ENCODE measurements at regions not wholly inside any gene's neighbourhood (a gene's known extent, or its start where the extent isn't known, plus 50 kb on each side); places are given as distances from the start of the nearest gene placed in this dataset.
"Not testable (repeated sequence)": the region's sequence is repeated elsewhere in the genome, so short reads cannot be mapped to it uniquely, and the experiment has no call there.

DNA sequence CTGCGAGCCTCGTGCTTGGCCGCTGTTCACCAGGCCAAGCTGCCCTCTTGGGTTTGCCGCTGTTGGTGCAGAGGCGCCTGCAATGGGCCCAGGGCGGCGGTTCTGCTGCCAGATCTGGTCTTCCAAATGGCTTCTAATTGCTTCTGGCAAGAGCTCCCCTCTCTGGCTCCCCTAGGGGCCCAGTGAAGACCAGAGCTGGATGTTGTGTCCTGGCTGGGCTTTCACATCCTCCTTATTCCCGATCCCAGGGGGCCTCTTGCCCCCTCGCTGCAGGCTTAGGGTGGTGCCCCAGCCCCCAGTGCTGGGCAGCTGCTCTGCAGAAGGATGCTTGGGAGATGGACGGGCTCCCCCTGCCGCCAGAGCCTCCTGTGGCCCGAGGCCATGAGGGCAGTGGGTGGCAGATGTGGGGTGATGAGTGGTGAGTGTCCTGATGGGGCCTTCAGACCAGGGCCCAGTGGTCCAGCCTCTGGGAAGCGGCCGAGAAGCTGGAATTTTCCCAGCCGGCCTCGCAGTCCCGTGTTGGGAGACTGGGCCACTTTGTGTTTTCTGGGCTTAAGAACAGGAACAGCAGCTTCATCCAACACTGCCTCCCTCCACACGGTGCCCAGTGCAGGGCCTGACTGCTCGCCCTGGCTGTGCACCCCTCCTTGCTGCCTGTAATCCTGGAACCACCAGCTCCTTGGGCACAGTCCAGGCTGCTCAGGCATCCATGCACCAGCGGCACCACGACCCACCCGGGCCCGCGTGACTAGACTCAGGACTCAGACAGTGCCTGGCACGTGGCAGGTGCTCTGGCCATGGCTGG is 194.8 kb downstream of the LAT start:
- not testable (repeated sequence) for DNase-seq

DNA sequence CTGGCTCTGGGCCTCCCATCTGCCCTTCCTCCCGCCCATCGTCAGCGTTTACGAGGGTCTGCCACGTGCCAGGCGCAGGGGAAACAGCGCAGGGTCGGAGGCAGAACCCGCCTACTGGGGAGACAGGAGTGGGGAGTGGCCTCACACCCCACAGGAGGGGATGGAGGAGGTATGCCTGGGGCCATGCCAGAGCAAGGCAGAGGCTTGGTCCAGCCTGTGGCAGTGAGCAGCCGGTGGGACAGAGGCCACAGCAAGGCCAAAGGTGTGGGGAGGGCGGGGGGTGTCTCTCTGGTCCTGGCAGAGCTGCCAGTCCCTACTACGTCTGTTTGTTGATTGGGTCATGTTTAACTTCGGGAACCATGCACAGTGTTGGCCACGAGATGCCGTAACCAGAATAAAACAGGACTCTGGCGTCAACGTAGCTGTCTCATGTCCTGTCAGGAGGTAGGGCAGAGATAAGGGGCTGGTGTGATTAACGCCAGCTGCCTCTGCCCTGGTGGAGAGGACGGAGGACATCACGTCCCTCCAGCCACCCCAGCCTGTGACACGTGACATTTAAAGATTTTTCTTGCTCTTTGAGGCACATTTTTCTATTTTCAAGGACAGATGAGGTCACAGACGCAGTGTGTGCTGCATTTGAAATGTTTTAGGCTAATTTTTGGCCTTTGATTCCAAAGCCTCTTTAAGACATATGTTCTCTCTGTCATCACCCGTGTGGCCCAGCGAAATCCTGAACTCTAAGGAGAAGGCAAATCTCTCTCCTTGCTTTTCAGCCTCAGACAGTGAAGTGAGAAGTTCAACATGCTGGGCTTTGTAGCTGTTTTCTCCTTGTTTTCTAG is 193.3 kb downstream of the LAT start:
- not testable (repeated sequence) for DNase-seq

DNA sequence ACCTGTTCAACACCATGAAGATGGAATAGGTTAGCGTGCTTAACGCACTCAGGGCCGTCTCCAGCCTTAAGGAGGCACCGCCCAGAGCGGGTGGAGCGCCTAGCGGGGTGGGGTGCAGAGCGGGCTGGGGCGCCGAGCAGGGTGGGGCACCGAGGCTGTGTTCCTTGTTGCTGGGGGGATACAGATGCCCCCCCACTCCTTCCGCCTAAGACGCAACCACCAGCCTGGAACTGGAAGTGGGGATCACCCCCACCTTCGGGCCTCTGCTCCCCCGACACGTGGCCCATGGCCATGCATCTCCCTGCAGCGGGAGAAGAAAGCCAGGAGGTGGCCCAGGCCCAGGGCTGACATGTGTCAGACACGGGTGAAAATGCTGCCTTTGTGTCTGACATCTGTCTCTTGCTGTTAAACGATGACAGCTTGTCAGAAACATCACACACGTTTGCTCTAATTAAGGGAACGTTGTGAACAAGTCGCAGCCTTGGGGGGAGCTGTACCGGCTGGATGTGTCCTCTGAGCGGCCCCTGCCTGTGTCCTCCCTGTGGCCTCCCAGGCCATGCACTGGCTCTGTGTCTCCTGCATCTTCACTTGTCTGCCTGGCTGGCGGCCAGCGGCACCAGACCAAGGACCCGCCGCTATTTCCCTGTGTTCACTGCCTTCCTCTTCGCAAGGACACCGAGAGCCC is 192.5 kb downstream of the LAT start:
- not testable (repeated sequence) for DNase-seq

DNA sequence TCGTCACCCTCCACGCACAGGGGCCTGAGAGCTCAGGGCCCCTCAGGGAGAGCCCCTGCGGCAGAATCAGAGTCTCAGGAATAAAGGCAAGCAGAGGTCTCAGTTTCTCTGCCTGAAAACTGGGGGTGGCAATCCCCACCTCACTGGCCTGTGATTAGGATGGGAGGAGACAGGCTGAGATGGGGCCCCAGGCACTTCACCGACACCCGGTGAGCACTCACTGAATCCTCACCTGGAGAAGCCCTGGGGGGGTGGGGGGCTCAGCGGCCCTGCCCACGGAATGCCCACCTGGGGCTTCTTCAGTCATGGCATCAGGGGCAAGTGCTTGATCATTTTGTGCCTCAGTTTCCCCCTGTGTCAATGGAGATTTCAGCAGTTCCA is 192.0 kb downstream of the LAT start:
- not testable (repeated sequence) for DNase-seq

DNA sequence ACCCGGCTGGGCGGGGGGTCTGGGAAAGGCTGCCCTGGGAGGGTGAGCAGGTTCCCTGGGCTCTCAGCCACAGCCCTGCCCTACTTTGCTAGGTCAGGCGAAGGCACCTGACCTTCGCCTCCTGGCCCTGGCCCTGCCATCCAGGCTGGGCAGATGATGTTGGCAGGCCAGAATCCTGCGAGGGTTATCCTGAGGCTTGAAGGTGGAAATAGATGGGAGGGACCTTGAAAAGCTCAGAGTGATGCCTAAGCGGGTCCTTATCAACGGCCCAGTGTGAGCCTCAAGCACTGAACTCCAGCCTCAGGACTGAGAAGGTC is 191.3 kb downstream of the LAT start:
- DNase-seq: not testable (repeated sequence)

DNA sequence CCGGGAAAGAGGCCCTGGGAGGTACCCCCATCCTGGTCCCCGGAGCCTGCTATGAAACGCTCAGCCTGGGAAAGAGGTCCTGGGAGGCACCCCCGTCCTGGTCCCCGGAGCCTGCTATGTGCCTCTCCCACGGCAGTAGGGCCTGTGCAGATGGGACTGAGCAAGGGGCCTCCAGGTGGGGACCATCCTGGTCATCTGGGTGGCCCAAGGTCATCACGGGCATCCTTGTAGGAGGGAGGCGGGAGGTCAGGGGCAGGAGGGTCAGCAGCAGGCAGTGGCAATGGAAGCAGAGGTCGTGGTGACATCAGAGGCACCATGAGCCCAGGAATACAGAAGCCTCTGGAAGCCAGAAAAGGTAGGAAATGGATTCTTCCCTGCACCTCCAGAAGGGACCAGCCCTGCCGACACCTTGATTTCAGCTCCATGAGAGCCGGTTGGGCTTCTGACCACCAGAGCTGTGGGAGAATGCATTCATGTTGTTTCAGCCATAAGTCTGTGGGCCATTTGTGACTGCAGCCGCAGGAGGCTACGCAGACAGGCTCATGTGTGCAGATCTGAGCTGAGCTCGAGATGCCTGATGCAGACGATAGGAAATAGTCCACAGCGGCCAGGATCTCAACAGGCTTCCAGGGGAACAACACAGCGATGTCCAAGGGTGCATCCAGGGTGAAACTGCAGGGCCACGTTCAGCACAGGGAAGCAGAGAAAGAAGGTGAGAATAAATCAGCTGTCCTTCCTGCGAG is 190.7 kb downstream of the LAT start:
- not testable (repeated sequence) for DNase-seq

DNA sequence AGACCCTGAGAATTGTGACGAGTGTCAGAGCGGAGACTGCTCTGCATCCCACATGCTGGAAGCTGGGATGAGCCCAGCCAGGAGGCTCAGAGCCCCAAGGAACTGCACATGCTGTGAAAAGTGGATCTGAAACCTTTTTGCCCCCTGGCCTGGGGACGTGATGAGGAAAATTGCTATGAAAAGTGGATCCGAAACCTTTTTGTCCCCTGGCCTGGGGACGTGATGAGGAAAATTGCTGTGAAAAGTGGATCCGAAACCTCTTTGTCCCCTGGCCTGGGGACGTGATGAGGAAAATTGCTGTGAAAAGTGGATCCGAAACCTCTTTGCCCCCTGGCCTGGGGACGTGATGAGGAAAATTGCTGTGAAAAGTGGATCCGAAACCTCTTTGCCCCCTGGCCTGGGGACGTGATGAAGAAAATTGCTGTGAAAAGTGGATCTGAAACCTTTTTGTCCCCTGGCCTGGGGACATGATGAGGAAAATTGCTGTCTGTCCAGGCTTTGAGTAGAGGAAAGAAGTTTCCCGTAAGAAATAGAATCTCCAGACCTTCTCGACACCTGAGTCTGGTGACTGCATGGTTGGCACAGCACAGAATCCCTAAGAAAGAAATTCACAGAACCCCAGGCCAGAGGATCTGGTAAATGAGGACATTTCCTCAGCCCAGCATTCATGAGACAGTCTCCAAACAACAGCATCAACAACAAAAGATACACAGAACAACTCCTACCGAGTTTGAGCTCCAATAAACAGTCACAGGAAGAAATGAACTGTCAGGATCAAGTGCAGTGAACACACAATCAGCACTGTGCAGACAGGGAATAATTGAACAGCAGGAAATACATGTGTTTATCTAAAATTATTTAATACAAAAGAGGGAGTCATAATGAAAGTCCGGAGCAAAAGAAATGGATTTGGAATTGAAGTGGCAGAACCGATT is 188.8 kb downstream of the LAT start:
- not testable (repeated sequence) for DNase-seq

DNA sequence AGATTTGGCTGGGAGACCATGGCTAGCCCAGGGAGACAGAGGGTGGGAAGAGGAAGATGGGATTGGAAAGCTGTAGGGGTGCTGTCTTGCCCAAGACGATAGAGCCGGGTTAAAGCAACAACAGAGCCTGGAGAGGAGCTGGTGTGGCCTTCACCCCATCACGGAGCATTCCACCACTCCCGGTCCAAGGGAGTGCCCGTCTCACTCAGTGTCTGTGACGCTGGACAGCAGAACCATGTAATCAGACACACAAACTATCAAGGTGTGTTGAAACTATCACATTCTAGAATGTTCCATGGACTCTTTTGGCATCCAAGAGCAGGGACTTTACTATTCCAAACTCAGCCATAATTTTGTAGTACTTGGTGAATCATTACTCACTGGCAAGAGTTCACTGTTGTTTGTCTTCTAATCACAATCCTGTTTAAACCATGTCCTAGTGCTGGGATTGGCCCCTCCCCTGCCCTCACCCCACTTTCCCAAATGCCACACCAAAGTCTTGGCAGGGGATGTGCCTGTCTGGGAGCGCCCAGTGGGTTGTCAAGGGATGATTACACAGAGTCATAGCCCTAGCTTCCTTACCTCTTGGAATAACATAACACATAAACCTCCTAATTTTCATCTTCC is 187.4 kb downstream of the LAT start:
- not testable (repeated sequence) for DNase-seq

DNA sequence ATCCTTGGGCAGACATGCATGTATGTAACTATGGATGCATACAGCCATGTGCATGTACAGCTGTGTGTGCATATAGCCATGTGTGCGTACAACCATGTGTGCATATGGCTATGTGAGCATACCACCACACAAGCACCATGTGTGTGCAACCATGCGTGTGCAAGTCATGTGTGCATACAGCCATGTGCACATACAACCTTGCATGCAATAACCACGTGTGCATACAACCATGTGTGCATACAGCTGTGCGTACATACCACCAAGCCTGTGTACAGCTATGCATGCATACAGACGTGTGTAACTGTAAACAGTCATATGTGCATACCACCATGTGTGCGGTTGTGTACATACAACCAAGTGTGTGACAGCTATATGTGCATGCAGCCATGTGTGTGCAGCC is 186.4 kb downstream of the LAT start:
- not testable (repeated sequence) for DNase-seq

DNA sequence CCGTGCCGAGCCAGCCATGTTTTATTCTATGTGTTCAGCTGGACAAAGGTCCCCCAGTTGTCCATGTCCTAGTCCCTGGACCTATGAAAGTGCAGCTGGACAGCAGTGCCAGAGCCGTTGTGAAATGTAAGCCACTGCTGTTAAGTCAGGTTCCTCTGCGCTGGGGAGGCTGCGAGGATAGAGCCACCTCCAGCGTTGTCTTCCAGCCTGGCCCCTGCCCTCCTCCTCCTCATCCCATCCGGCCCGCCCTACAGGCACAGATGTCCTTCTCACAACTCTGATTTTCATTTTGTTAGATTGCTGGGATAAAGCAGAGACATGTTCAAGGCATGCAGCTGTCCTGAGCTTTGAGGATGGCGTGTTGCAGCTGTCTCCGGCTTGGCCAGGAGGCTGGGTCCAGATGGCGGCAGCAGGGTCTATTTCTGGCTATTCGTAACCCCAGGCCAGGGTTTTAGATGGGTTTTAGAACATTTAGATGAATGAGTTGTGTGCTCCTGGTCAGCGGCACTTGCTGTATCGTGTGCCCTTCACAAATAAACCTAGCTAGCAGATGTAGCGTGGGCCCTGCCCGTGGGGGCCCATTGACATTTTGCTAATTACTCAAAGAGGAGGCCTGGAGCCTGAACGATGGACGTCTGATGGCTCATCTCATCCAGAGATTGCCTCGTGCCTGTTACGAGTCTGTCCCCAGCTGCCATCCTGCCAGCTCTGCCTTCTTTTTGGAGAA is 185.7 kb downstream of the LAT start:
- not testable (repeated sequence) for DNase-seq

DNA sequence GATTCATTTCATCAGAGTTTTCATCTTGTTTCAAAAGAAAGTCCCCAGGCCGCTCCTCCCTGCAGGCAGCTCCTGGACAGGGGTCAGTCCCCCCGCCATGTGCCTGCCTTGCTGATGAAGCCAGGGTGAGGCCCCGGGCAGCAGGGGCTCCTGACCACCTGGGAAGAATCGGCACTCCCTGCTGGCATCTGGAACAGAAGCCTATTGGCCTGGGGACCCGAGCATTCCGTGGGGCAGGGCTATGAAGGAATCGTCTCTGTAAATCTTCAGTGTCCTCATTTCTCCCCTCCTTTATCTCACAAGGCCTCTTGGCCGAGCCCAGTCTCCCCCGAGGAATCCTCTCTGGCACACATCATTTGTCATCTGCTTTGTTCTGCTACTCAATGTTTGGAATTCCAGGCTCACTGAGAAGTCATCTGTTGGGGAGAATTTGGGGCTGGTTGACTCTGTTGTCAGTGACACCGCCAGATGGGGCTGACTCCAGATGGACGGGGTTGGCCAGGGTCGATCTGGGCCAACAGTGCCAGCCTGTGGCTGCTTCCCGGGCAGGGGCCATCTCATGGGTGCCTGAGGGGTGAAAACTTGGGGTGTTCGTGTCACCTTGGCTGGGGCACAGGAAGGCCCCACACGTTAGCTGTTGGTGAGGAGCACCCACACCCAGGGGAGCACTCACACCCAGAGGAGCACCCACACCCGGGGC is 184.6 kb downstream of the LAT start:
- DNase-seq: not testable (repeated sequence)

DNA sequence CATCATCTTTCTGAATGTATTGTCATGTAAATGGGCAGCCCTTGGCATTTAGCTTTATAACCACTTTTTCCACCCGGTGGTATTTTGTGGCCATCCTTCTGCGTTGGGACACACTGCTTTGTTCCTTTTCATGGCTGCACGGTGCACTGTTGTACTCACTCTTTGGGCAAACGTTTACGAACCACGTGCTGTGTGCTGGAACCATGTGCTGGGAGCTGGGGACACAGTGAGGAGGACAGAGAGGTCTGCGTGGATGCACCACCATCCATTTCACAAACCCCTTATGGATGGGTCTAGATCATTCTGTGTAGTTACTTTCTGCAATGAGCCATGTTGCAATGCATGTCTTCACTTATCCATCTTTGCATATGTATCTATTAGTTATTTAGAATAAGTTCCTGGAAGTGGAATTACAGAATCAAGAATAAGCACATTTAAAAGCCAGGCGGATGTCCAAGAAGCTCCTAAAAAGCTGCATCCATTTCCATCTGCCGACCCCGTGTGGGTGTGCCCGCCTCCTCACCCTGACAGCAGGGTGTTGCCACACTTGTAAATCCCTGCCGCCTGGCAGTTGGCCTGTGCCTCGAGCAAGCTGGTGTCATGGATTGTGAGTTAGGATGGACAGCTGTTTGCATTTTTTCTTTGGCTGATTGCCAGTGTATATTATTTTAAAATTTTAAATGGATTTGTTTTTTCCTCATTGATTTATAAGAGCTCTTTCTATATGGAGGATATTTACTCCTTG is 183.8 kb downstream of the LAT start:
- DNase-seq: not testable (repeated sequence)

DNA sequence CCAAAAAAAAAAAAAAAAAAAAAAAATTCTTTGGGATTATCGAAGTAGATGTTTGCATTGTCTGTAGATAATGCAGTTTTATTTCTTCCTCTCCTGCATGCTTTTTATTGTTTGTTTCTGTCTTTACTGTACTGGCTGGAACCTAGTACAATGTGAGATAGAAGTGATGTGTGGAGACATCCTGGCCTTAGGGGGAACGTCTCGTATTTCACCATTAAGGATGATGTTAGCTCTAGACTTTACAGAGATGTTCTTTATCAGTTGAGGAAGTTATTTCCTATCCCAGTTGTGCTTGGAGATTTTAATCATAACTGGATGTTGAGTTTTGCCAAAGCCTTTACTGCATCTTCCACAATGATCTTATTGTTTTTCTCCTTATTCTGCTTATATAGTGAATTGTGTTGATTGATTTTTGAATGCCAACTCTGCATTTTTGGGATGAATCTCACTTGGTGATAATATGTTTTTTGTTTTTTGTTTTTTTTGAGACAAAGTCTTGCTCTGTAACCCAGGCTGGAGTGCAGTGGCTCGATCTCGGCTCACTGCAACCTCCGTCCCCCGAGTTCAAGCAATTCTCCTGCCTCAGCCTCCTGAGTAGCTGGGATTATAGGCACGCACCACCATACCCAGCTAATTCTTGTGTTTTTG is 179.7 kb downstream of the LAT start:
- not testable (repeated sequence) for DNase-seq

DNA sequence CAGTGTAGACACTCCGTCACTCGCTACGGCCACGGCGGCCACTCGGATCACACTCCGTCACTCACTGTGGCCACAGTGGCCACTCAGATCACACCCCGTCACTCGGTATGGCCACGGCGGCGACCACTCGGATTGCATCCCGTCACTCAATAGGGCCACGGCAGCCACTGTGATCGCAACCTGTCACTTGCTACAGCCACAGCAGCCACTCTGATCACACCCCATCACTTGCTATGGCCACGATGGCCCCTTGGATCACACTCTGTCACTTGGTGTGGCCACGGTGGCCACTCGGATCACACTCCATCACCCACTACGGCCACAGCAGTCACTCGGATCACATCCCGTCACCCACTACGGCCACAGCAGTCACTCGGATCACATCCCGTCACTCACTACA is 175.3 kb downstream of the LAT start:
- not testable (repeated sequence) for DNase-seq

DNA sequence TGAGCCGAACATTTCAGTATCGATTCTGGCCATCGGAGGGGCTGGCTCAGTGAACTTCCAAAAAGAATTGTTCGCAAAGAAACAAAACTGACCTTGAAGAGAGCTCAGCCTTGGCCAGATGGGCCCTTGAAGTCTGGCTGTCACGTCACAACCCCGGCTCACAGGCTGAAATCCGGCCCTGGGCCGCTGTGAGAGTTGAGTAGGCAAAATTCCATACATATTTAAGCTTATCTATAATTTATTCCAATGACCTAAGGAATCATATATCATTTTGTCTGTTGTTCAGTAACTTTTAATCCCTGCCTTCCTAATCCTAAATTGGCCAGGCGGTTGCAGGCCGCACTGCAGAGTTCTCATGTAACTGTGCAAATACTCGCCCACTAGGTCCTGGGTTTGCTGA is 174.8 kb downstream of the LAT start:
- DNase-seq: not testable (repeated sequence)

DNA sequence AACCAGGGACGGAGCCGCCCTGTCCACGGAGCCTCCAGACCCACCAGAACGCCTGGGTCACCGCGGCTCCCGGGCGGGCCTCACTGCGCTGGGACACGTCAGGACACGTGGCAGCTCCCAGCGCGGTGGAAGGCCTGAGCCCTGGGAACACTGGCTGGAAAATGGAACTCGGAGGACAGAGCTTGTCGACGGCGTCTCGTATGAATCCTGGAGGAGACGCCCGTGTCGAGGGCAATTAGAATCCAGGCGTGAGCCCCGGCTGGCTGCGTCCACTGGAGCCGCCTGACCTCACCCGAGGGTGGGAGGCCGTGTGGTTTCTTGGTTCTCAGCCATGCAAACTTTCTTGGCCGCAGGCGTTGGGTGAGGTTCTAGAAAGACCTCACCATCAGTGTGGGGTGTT is 173.9 kb downstream of the LAT start:
- no peak for DNase-seq

DNA sequence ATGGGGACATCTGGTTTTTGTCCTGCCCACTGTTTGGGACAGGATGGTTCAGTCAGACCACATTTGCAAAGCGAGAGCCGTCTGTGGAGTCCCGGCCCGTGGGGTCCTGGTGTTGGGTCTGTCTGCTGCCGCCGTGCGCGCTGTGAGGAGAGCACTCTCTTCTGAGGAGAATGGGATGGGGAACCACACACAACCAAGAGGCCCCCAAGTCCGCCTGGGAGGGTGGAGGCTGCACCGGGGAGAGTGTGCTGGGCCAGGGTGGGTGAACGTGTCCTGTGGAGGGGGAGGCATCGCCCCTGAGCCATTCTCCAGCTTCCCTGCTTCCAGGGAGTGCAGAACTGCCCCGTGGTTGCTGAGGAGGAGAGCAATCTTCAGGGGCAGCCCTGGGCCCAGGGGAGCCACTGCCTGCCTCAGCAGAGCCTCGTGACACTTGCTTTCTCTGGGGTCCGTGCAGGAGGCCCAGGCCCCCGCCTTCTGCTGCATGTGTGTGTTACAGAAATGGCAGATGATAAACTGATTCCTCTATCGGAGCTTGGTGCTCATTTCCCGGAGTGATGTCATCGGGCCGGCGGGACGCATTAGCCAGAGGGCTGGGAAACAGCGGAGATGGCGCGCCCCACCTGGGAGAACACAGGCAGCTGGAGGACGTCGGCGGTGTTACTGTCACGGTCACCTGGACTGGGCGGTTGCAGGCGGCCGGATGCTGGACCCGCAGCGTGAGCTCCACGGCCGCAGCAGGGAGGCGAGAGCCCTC is 173.4 kb downstream of the LAT start:
- DNase-seq: not testable (repeated sequence)

Measured in NCI-H2227 treated with DMSO at 0.1 percent for 48 hours (cell line).